ENCODE measurements at regions not wholly inside any gene's neighbourhood (a gene's known extent, or its start where the extent isn't known, plus 50 kb on each side); places are given as distances from the start of the nearest gene placed in this dataset.
"Not testable (repeated sequence)": the region's sequence is repeated elsewhere in the genome, so short reads cannot be mapped to it uniquely, and the experiment has no call there.

DNA sequence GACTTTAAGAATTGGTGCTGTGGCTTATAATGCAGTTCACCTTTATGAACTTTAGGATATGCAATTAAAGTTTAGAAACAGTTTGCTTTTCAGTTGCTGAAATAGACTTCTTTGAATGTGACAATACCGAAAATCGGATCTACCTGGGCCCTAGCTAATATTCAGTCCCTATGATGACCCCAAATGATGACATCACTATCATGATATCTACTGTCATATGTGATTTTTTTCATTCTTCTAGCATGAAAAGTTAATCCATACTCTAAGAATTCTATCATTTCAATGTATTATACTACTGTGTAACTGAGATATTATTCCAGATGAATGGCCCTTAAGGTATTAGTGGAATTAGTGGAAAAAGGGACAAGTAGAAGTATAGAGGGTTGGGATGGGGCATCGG lies 487.2 kb upstream of the TUSC1 start:
- no peak for DNase-seq (ENCODE audit: low read depth, low spot score)

DNA sequence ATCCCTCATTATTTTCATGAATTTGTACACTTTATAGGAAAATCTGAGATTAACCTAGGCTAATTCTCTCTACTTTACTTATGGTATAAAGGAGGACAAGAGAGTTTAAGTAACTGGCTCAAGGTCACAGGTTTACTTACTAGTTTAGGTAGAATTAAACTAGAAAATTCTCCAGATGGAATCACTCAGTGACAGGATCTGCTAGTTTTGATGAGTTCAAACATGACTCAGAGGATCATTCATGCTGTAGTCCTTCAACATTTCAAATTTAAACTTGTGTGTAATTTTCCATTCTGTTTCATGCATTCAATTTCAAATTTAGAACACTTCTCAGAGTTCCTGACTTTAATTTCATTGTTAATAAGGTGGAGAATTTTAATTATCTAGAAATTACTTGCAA lies 485.7 kb upstream of the TUSC1 start:
- no peak for DNase-seq (ENCODE audit: low read depth, low spot score)

DNA sequence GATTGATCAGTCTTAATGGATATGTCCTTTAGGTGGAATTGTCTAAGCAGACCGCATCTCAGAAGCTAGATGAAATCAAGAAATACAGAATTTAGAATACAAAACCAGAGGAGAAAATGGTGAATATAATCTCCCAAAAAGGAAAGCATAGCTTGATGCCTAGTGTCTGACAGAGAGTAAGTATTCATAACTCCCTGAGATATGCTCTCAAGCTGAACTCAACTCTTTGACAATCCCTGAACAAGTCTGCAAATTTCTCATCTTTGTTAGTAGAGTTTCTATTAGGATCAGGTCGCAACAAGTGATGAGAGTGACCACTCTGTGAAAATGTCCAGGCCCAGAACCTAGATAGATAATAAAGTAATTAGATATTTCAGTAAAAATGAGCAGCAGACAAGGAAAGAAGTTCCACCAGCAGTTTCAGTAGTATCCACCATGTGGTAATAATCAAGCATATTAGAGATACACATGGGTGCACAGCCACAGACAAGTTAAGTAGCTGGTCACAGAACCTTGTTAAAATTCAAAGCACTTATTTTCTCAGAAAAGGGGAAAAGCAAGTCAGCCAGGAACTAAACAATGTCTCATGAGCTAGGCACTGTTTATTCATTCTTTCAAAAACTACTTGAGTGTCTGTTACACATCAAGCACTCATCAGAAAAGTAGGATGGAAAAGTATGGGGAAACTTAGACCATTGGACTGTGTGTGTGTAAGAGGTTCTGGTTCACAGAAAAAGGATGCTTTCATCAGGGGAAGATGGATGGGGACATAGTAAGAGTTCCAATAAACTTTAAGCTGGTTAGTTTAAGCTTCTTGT lies 481.5 kb upstream of the TUSC1 start:
- no peak for DNase-seq (ENCODE audit: low read depth, low spot score)

DNA sequence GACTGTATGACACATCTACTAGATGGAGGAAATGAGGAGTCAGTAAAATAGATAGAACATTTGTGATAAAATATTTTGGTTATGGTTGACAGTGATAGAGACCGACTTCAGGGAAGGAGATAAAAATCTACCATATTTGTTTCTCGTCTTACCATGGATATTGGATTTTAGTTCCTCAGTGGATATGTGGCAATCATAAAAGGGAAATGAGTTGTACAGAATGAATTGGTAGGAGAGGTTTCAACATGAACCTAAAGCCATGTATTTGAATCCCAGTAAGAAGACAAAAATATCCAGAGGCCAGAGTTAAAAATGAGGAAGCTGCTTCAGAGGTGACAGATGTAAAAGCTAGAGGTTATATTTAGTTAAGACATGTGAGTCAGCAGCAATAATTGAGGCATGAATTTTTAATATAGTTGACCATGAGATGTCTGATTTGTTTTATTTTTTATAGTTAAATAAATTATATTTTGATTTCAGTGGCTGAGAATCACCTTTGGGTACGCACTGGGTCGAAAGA lies 480.4 kb upstream of the TUSC1 start:
- DNase-seq (ENCODE audit: low read depth, low spot score): no peak

DNA sequence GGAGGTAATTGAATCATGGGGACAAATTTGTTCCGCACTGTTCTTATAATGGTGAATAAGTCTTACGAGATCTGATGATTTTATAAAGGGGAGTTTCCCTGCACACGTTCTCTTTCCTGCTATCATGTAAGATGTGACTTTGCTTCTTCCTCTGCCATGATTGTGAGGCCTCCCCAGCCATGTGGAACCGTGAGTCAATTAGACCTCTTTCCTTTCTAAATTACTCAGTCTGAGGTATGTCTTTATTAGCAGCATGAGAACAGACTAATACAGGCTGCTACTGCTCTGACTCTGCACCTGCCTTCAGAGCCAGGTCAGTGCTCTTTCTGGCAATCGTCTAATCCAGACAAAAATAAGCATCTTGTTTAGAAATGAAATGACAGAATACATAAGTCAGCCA lies 479.2 kb upstream of the TUSC1 start:
- no peak for DNase-seq (ENCODE audit: low read depth, low spot score)

DNA sequence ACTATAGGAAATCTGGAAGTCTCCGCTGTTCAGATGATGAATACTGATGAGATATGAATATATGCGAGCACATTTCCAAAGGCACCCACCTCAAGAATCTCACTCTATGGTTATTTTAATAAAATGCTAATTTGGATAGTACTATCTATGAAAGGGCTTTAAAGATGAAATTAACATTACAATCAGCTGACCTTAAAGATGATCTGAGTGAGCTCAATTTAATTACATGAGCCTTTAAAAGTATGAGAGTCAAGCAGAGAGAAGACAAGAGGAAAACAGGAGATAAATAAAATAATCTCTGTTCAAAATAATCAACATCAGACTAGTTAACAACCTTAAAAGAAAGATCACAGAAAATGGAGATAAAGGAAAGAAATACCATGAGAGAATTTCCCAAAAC lies 474.1 kb upstream of the TUSC1 start:
- DNase-seq (ENCODE audit: low read depth, low spot score): no peak

DNA sequence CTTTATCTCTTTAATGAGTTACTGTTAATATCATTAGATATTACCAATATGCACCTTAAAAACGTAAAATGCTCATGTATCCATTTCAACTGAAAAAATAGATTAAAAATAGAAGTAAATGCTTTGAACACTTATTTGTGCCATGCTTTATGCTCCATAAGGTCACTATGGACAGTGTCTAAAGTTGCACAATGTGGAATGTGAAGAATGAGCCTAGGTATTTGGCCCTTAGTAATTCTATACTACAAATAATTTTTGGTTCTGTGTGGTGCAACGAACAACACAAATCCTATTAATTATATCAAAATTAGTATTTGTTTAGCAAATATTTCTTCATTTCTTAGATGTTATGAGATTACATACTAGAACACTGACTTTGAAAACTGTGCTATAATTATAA lies 469.9 kb upstream of the TUSC1 start:
- no peak for DNase-seq (ENCODE audit: low read depth, low spot score)

DNA sequence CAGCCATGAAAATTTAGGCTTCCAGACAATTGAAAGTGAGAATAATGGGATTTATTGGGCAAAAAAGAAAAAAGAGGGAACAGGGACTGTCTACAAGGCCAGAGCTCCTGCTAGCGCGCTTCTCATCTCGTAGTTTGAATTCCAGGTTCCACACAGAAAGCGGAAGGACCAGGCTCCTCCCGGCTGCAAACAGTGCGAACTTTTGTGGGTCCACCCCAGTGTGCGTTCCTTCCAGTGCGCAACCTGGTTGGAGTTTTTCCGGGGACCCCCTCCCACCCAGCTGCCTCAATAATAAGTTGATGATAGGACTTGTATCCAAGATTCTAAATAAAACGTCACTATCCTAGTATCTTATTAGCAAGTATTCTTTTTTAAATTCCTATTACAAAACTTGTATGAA lies 467.7 kb upstream of the TUSC1 start:
- DNase-seq (ENCODE audit: low read depth, low spot score): no peak

DNA sequence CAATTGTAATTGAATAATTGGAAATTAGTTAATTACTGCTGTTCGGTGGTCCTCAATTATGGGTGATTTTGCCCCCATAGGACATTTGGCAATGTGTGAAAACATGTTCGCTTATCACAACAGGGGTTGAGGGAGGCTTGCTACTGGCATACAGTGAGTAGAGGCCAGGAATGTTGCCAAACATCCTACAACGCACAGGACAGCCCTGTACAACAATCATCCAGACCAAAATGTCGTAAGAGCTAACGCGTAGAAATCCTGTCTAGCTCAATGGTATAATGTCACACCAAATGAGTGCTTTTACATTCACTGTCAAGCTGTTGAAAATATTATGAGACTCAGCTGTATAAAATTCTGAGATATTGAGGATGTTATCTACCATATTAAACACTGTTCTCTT lies 464.4 kb upstream of the TUSC1 start:
- DNase-seq (ENCODE audit: low read depth, low spot score): no peak

DNA sequence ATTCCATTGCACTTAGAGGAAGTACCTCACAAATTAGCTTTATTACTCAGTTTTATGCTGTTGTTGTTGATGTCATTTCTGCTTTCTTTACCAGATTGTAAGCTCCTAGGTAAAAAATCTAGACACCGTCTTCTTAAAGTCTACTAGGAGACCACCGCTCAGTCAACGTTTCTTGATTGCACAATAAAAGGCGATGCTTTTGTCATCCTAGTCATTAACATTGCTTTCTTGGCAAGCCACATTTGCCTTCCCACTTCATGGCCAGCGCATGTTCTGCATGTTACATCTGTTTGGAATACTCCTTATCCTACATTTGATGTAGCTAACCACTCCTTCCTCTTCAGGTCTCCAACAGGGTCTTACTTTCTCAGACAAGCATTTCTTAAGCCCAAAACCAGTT lies 464.0 kb upstream of the TUSC1 start:
- no peak for DNase-seq (ENCODE audit: low read depth, low spot score)

DNA sequence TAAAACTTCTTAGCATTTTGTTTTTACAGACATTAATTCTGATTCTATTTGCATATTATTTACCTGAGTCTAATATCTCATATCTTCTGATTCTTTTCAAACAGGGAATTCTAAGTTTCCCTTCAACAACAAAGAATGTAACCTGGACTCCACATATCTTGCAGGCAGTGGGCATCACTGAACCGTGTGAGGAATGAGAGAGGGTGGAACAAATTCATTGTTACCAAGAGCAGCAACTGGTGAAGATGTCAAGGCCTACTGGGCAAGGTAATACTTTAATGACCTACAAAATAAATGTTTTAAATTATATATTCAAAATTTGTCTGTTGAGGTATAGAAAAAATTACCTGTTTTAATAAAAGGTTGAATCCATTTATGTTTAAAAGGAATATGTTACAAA lies 455.3 kb upstream of the TUSC1 start:
- DNase-seq (ENCODE audit: low read depth, low spot score): no peak

DNA sequence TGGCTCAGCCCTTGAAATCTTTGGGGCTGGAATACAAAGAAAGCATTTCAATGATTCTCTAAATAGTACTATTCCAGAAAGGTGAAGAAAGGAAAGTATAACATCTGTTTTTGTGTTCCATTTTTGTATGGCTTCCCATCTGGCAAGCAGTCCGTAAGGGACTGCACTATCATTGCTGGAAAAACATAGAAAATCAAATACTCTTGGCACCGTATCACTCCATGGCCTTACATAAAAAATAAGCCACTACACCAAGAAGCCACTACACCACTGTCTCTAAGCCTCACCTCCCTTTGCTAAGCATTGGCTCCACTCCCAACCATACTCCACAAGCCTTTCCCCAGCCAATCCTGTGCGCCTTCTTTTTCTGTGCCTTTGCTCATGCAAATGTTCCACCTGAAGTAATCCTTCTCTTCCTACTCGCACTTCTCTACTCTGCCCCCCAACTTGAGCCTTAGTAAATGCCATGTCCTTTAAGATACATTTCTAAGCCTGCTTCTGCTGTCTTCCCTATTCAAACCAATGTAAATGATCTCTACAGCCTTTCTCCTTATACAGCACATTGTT lies 454.6 kb upstream of the TUSC1 start:
- DNase-seq (ENCODE audit: low read depth, low spot score): no peak

DNA sequence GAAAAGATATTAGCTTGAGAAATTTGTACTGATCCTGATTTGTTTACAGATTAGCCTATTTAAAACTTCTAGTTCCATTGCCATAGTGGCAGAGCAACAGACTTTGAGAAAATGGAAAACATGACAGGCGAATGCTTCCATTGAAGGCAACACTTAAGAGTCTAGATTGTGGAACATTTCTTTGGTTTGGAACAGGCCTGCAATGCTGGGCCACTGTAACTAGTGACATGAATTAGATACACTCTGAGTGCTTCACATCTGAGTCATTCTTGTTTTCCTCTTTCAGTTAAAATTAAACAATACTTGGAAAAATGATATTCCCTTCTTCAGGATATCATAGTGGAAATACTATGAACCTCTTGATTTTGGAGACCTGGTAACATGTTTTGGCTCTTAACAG lies 453.6 kb upstream of the TUSC1 start:
- no peak for DNase-seq (ENCODE audit: low read depth, low spot score)

DNA sequence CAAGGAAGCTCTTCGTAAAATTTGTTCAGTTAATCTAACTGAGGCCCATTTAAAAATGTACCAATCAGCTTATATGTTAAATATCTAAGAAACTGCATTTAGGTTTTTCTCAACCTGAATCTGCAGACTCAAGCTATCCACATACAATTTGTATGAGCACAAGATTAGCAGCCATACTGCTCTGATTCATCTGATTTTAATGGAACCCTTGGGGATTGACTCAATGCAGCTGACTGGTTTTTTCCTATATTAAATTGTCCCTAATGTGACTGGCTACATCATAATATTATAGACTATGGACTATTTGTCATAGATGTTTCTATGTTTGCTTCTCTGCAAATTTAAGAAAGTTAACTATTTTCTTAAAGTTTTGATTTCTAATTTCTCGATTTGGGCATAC lies 451.0 kb upstream of the TUSC1 start:
- DNase-seq (ENCODE audit: low read depth, low spot score): no peak

DNA sequence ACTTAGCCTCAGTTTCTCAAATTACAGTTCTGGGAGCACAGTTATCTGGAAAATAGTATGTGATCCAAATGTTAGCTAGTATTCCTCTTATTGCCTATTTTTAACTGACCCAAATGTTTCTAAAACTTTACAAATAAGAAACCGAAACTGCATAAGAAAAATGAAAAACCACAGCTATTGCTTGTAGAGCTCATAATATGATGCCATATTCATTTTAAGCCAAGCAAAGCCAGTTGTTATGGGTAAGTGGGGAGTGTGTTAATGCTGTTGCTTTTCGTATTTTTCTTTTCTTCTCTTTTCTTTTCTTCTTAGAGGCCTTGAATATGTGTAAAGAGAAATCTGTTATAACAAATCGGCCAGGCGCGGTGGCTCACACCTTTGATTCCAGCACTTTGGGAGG lies 447.4 kb upstream of the TUSC1 start:
- no peak for DNase-seq (ENCODE audit: low read depth, low spot score)

DNA sequence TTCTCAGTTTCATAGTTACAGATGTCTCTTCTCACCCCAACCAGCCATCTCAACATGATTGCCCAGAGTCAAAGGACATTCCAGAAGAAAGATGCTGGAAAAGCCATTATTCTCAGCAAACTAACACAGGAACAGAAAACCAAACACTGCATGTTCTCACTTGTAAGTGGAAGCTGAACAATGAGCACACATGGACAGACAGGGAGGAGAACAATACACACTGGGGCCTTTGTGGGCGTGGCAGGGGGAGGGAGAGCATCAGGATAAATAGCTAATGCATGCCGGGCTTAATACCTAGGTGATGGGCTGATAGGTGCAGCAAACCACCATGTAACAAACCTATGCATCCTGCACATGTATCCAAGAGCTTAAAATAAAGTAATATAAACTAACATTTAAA lies 437.8 kb upstream of the TUSC1 start:
- not testable (repeated sequence) for DNase-seq (ENCODE audit: low read depth, low spot score)

DNA sequence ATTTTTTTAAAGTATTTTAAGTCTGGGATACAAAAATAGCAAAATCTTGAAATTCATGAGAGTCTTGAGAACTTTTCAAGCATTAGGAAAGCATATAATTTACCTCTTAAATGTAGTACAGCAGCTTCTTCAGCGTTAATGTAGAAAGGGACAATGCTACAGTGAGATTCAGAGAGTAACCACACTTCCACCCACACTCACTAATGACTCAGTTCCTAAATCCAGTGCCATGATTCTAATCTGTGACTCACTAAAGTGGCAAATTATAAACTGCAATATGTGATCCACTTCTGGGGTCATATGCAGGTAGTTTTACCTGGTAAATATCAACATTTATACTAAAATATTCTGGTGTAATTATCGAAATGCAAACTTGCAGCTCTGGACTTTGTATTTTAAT lies 434.5 kb upstream of the TUSC1 start:
- no peak for DNase-seq (ENCODE audit: low read depth, low spot score)

DNA sequence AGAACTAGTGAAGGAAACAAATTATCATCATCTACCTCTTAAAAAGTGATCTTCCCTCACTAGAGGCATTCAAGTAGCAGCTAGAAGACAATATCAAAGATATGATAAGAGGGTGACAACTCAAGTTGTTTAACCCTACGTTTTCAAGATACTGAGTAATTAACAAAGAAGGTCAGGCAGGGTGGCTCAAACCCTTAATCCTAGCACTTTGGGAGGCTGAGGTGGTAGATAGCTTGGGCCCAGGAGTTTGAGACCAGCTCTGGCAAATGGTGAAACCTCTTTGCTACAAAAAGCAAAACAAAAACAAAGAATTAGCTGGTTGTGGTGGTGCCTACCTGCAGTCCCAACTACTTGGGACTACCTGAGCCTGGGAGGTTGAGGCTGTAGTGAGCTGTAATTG lies 408.2 kb upstream of the TUSC1 start:
- DNase-seq (ENCODE audit: low read depth, low spot score): no peak

DNA sequence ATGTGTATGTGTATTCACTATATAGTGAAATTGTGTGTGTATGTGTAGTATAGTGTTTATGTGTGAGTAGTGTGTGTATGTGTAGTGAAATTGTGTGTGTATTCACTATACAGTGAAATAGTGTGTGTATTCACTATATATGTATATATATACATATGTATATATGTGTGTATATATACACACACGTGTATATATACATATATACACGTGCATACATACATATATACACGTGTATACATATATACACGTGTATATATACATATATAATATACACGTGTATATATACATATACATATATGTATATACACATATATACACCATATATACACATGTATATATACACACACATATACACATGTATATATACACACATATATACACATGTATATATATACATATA lies 403.6 kb upstream of the TUSC1 start:
- DNase-seq (ENCODE audit: low read depth, low spot score): no peak

DNA sequence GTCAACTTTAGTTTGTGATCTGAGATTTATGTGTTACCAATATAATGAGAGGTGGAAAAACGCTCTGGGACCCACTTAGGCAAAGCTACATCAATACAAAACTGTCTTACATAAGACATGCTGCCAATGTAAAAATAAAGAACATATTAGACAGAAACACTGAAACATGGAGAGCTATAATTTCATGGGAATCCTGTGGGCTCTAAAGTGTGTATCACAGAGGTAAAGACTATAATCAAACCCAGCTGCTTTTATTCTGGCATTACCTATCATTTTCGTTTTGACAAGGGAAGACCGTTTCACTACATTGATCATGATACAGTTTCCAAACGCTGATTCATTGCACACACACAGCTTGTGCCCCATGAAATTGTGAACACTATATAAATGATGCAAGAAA lies 400.5 kb upstream of the TUSC1 start:
- no peak for DNase-seq (ENCODE audit: low read depth, low spot score)

DNA sequence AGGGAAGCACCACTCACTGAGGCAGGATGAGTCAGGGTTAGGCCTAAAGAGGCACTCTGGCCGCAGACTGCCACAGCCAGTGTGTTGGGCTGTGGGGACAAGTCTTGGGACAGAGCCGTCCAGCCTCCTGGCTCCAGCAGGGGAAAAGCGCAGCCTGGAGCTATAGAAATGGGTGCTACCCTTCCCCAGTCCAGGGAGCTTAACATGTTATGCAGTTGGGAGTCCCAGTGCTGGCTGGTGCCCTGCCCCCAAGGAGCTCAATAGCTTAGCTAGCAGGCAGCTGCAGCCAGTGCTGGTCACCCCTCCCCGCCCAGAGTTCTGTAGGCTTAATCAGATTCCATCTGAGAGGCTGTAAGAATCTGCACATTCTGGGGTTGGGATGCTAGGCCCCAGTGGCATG lies 399.6 kb upstream of the TUSC1 start:
- no peak for DNase-seq (ENCODE audit: low read depth, low spot score)

DNA sequence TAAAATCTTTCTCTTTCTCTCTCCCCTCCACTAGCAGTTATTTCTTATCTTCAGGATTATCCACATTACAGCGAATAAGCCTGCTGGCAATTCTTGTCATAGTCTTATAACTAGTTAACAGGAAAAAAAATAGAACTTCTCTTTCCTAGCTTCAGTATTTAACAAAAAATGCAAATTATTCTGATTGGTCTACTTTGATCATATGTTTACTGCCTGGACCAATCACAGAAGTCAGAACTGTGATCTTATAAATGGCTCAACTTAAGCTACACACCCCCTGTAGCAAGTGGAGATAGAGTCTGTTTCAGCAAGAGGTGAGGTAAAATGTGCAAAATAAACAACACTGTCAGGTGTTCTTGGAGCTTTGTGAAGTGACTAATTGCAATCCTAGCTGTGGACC lies 389.4 kb upstream of the TUSC1 start:
- no peak for DNase-seq (ENCODE audit: low read depth, low spot score)

DNA sequence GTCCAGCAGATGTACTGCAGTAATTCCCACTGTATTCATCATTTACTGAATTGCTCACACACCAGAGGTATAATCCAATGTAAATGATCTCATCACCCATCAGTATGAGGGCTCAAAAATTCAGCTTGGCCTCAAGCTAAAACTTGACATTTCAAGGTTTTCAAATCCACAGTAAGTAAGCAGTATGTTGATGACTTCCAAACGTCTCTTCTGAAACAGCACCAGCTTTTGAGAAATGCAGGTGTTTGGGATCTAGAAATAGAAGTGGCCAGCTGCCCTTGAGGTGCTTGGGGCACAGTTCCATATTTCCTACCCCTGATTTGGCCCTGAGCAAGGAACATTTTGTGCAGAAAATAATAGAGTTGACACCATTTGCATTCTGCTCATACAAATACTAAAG lies 388.0 kb upstream of the TUSC1 start:
- DNase-seq (ENCODE audit: low read depth, low spot score): no peak

Measured in ELF-1 (cell line).